Stimulated activated CD4-positive, alpha-beta T cell treated with anti-CD3 and anti-CD28 coated beads, Interleukin-12 subunit alpha, Interleukin-12 subunit beta, amount 100 ng/mL, for 24 hours (primary cell): ENCODE measurements at regions not wholly inside any gene's neighbourhood (a gene's known extent, or its start where the extent isn't known, plus 50 kb on each side); places are given as distances from the start of the nearest gene placed in this dataset.
"Not testable (repeated sequence)": the region's sequence is repeated elsewhere in the genome, so short reads cannot be mapped to it uniquely, and the experiment has no call there.

Experiments used
- DNase-seq, 2 experiments: peaks; one replicate each; pipeline ENCODE4 v3.0.0-alpha.2; 2020; ENCODE audit warnings: low read depth in 2 of 2

DNA sequence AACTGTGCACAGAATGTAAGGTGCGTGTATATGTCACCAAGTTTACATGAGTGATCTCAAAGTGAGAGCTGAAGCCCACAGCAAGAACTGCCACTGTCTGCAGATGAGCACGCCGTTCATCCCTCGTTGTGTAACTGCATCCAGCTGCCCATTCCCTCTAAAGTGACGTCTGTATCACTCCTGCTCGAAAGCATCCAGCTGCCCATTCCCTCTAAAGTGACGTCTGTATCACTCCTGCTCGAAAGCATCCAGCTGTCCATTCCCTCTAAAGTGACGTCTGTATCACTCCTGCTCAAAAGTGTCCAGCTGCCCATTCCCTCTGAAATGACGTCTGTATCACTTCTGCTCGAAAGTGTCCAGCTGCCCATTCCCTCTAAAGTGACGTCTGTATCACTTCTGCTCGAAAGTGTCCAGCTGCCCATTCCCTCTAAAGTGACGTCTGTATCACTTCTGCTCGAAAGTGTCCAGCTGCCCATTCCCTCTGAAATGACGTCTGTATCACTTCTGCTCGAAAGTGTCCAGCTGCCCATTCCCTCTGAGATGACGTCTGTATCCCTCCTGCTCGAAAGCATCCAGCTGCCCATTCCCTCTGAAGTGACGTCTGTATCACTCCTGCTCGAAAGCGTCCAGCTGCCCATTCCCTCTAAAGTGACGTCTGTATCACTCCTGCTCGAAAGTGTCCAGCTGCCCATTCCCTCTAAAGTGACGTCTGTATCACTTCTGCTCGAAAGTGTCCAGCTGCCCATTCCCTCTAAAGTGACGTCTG is 871.4 kb downstream of the TRIML1 start:
- DNase-seq, result not testable (repeated sequence)

DNA sequence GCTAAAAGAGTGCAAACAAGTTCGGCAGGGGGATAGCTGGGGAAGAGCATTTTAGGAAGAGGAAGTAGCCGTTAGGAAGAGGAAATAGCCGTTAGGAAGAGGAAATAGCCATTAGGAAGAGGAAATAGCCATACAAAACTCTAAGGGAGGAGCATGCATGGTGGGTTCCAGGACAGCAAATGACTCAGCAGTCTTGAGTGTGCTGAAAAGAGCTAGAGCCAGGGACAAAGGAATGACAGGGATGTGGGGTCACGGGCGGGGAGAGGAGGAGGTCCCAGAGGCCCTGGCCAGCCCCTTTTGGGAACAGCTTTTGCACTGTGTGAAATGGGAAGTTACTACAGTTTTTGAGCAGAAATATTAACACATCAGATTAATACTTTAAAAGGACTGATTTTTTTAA is 882.6 kb downstream of the TRIML1 start:
- DNase-seq, result no peak

DNA sequence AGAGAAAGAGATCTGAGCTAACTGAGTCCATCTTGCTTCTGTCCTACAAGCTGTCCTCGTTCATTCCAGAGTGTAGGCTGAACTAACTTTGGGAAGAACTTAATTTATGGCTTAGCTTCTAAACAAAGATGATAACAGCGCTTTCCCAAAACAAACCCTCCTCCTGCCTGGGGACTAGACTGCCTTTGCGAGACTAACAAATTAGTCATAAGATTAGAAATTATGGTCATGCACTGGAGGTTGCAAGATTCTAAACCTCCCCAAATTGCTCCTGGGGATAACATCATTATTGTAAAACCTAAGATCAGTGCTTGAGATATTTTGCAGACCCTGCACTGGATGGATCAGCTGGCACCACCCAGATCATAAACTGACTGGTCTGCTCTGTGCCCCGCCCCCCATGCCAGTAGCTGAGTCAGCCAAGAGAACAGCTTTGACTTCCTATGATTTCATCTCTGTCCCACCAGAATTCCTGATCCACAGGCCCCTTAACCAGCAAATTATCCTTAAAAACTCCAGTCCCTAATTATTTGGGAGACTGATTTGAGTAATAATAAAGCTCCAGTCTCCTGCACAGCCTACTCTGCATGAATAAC is 883.3 kb downstream of the TRIML1 start:
- DNase-seq, result no peak

DNA sequence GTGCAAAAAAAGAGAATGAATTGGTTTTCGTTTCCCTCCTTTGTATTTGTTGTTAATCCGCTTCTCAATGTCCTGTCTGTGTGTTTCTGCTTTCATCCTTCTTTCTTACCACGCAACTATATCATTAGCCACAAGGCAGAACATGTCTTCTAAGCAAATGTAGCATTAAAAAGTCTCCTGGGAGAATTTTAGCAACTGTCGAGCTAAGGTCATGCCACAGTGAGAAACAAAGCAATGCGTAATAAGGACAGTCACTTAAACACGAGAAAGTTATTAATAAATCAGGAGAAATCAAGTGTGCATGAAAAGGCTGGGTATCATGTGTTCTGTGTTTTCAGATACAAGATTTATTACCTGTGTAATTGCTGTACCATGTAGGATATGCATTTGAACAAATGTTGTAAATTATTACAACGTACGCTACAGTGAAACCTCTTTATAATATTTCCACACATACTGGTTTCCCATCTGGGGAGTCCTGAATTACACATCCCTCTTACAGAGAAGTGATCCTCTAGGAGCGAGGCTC is 890.8 kb downstream of the TRIML1 start:
- no peak for DNase-seq

DNA sequence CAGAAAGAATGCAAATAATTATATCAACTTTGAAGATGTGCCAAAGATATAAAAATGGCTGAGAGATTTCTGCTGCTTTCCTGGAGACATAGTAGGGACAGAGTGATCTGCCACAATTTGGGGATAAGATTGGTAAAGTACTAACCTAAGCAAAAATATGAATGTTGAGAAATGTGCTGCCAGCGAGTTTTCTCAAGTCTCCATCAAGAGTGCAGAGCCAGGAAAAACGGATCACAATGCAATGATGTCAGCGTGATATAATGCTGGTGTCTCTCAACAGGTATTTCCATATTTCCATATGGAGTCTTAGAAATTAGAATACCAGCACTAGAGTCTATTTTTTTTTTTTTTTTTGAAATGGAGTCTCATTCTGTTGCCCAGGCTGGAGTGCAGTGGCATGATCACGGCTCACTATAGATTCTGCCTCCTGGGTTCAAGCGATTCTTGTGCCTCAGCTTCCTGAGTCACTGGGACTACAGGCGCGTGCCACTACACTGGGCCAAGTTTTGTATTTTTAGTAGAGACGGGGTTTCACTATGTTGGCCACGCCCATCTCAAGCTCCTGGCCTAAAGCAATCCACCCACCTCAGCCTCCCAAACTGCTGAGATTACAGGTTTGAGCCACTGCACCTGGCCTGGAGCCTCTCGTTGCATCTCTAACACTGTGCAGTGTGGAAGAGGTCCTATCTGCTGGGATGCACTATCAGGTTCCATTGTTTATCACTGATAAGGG is 893.5 kb downstream of the TRIML1 start:
- DNase-seq, result no peak

DNA sequence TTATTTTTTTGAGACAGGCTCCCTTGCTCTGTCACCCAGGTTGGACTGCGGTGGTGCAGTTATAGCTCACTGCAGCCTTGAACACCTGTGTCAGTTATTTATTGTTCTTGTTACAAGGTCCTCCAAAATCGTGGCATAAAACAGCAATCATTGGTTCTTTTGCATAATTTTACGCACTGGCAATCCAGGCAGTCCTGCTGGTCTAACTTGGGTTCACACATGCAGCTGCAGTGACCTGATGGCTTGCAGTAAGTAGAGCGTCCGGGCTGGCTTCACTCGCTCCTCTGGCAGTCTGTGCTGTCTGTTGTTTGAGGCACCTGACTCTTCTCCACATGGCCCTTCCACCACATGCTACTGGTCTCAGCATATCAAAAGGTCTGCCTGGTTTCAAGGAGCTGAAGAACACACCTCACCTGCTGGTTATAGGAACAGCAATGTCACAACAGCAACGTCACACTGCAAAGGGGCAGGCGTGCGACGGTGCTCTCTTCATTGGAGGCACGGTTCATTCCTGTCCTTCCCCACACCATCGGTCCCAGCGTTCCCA is 894.6 kb downstream of the TRIML1 start:
- DNase-seq, result no peak

DNA sequence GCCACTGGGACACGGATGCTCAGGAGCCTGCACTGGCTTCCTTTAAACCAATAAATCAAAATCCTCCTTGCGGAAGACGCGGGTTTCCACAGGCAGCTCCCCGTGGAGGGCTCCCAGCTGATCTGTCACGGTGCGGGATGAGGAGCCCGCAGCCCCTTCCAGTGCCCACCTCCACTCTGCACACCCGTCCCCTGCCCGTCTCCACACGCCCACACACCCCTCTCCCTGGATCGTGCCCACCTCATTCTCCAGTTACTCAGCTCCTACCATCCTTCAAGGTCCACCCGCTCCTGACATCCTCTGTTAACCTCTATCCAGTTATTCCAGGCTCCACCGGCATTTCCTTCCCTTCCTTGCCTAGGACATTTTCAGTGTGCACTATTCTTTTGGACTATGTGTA is 895.9 kb downstream of the TRIML1 start:
- DNase-seq, result no peak

DNA sequence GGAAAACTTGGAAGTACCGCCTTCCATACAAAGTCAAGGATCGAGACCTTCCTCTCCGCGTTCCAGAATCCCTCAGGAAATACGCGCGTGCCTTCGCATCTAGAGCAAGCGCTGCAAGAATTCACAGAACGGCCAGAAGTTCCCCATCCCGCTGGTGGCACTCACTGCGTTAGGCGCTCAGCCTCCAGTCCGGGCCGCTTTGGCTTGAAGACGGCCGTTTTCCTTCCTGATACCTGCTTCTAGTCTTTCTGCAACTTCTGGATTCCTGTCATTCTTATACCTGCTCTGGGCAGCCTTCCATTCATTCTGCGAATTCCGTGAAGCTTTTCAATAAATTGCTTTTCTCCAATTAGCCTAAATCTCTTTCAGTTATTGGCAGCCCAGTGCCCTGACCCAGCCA is 896.4 kb downstream of the TRIML1 start:
- no peak for DNase-seq

DNA sequence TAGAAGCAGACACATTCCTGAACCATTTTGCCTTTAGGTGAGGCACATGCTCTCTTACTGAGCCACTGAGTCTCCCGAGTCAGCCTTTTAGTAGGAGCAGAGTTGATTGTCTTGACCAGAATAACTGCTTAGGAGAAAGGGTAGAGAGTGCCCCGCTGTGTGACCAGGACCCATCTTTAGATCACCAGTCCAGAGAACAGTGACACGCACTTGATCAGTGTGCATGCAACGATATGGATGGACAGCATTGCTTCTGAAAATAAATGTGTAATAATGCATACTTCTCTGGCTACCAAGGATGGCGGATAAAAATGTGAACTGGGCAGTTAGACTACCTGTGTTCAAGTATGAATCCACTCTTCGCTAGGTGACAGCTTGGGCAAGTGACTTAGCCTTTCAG is 897.7 kb downstream of the TRIML1 start:
- DNase-seq, result no peak

DNA sequence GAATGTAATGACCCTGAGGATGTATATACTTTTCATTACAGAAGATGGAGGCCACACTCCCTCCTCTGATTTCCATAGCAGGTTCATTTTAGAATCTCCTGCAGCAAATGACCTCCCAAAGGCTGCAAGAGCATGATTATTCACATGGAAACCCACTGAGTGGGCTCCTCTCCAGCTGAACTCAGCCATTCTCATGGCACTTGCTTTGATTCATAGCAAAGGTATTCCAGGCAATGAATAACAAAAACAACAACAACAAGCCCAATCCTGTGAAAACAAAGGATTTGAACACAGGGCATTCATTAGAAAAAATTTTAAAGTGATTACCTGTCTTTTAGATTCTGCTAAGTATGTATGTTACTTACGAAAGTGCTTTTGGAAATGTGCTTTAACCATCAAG is 894.0 kb upstream of the FRG1 start:
- DNase-seq, result no peak

DNA sequence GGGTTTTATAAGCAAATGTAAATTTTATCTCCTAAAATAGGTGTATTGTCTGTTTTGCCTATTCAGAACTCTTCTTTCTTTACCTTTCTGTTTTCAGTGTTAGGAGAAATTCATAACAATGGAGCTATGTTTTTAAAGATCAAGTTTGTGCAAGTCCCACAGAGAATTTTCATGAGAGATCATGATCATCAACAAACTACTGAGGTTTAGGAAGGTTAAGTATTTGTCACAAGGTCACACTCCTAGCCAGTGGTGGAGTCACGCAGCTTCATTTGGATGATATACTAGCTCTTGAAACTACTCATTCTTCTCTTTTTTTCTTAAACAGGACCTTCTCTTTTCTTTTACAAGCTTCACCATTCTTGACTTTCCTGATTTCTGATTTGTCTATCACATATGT is 892.6 kb upstream of the FRG1 start:
- no peak for DNase-seq

DNA sequence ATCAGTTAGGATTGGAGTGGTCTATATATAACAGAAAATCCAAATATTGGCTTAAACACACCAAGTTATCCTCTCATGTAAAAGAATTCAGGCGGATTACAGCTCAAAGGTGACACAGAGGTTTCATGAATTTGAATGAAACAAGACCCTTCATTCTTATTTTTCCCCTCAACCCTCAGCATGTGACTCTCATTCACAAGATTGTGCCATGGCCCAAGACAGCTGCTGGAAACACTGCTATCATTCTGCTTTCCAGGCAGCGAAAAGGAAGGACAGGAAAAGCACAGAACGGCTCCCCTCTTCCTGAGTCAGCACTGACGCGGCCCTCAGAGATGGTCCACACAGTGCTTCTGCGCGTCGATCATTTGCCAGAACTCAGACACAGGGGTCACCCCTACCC is 891.0 kb upstream of the FRG1 start:
- DNase-seq, result no peak

DNA sequence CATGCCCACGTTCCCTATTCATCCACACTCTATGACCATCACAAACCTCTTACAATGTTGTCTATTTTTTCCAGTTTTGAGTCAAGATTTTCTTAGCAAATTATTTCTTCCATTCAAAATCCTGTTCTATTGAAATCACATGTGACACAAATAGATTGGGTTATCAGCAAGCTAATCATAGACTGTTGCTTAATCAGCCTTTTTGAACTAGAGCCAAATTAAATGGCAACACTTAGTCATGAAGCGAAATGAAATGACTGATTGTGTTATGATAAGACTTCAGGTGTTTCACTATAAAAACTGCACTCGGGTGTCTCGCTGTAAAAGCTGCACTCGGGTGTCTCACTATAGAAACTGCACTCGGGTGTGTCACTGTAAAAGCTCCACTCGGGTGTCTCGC is 890.0 kb upstream of the FRG1 start:
- no peak for DNase-seq

DNA sequence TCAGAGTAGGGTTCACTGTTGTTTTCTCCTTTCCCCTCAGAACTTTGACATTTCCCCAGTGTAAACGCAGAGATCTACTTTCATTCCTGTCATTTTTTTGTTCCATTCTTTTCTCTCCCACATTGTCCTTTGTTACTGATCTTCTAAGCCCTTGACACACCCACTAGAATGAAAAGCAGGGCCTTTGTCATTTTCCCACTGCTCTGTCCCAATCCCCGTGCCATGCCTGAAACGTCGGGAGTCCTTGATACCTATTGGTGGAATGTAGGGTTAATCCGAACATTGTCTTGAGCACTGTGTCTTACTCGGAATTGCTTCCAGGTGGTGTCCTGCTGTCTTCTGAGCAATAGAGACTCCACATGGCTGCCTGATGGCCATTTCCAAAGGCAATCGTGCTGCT is 887.1 kb upstream of the FRG1 start:
- no peak for DNase-seq

DNA sequence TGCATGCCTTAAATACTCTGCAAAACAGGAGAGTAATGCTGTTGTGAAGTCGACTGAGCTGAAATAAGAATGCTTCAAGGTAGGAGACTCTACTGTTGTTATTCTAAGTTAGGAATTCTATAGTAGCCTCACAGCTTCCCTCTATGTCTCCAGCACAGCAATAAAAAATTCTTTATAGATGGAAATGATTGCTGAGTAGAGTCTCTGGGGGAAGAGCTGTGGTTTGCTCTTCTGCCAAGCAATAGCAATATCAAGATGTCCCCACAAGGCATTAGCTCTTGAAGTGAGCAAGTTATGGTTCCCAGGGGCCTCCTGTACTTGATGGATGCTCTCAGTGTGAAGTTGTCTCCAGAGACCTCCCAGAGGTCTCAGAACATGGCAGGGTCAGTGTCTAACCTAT is 880.6 kb upstream of the FRG1 start:
- no peak for DNase-seq

DNA sequence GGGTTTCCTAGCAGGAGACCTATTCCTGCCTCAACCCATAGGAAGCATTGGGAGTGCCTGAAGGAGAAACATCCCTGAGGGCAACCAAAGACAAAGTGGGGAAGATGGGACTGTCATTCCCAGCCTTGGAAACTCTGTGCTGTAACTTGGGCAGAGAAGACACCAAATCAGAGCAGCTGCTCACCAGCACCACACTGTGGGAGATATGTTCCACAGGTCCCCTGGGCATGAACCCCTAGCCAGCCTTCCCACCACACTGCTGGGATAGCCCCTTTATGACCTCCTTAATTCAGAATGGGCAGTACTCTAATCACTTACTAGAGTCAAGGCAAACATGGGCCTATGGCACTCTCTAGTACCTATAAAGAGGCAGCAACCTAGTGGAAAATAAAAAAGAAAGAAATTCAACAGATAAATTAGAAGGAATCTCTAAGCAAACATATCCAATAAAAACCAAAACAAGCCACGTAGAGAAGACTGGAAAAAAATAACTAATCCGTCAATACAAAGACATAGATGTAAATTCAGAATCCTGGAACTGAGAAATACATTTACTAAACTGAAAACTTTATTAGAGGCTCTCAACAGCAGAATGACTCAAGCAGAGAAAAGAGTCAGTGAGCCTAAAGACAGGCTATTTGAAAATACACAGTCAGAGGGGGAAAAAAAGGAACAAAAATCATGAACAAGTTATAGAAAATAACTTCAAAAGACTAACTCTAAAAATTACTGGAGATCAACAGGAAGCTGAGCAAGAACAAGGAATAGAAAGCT is 878.4 kb upstream of the FRG1 start:
- DNase-seq, result no peak

DNA sequence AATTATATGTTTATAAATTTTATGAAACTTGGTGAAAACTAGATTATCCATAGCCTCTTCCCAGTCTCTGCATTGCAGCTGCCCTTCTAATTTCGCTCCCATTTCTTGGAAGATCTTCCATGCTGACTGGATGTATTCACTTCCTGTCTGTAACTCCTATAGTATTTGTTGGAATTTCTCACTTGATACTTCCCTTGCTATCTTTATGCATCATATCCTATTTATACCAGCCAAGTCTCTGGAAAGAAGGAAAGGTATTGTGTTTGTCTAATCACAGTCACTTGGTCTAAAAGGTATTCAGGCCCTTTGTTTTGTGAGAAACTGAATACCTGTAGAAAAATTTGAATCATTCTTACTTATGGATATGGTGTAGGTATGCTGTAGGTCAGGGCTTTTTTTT is 870.9 kb upstream of the FRG1 start:
- no peak for DNase-seq

DNA sequence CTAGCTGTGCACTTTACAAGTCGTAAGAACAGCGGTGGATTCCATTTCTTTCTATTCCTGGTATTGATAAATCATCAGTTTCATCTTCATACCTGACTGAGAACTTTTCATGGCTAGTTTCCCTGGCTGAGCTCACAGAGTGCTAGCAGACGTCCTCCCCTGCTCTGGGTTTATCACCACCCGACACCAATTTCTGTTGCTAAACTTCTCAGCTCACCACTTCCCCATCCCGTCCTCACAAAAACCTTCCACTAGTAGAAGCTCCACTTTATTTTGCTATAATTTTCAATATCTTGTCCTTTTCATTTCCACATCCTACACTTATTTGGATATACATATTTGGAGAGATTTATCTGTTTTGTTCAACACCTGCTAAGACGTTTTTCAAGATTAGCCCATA is 869.4 kb upstream of the FRG1 start:
- no peak for DNase-seq

DNA sequence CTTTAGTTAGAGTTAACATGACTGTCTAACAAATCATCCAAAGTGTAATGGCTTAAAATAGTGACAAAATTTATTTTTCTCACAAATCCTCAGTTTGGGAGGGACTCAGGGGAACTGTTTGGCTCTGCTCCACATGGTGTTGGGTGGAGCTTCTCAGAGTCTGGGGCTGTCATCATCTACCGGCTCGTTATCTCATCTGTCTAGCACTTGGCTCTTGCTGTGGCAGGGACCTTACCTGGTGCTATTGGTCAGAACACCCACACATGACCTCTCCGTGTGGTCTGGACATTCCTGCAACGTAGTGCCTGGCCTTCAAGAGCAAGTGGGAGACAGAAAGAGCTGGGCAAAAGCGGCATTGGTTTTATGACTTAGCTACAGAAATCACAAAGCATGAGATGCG is 866.9 kb upstream of the FRG1 start:
- no peak for DNase-seq

DNA sequence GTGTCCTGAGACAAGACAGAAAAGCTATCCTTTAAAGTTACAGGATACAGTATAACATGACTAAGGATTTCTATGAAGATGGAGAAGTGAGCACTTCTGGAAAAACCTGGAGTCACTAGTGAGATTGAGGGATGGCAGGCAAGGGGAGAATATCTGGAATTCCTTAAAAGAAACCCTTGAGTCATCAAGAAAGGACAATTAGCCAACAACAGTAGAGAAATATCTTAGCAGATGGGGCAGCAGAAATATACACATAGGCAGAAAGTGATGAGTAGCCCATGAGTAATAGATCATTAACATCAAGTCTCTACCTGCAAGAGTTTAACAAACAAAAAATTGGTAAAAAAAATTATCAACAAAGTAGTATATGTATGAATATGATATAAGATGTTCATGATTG is 858.8 kb upstream of the FRG1 start:
- no peak for DNase-seq

DNA sequence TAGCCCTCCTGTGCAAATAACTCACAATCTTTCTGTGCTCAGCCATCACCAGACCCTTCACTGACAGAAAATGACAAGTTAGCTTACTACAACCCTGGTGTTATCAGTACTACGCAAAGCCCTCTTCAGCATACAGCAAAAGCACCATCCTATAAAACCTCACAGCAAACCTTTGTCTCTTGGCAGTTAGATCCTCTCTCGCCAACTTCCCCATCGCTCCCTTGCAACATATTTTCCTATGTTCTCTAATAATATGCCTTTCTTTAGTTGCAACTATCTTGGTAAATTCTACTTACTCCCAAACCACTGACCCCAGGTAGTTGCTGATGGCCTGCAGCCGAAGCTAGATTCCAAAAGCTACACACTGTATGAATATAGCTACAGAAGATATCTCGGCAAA is 856.9 kb upstream of the FRG1 start:
- no peak for DNase-seq

DNA sequence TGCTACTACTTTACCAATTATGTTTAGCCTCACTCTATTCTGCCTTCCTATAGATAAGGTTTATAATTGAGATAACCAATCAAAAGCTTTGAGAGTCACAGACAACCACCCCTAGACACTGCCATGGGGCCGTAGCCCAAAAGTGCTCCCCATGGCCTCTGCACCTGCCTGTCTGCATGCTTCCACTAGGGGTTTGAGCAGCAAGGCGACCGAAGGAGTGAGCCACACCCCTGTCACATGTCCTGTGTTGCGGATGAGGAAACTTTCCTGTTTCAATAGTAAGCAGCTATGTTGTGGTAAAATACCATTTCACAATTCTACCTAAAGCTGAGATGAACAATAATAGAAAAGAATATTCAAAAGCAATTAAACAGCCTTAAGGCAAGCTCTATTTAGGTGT is 856.0 kb upstream of the FRG1 start:
- DNase-seq, result no peak
